ENCODE measurements at regions not wholly inside any gene's neighbourhood (a gene's known extent, or its start where the extent isn't known, plus 50 kb on each side); places are given as distances from the start of the nearest gene placed in this dataset.

GRCh38 chr14:34097644-34098043 lies 146.8 kb upstream of the EGLN3 start:
- no peak for DNase-seq (ENCODE audit: low spot score)
- H3K4me1 ChIP-seq = peaks cover 0 to 4% of the 10 kb centered on the region in 2 donors
- no peaks in the 10 kb centered on the region for H3K27me3 ChIP-seq
- H3K36me3 ChIP-seq = no peaks in the 10 kb centered on the region
- no peaks in the 10 kb centered on the region for H3K9me3 ChIP-seq
- H3K4me3 ChIP-seq = no peak overlapping the region
- no peak overlapping the region for H3K27ac ChIP-seq
- TF ChIP-seq, protein P1, sequence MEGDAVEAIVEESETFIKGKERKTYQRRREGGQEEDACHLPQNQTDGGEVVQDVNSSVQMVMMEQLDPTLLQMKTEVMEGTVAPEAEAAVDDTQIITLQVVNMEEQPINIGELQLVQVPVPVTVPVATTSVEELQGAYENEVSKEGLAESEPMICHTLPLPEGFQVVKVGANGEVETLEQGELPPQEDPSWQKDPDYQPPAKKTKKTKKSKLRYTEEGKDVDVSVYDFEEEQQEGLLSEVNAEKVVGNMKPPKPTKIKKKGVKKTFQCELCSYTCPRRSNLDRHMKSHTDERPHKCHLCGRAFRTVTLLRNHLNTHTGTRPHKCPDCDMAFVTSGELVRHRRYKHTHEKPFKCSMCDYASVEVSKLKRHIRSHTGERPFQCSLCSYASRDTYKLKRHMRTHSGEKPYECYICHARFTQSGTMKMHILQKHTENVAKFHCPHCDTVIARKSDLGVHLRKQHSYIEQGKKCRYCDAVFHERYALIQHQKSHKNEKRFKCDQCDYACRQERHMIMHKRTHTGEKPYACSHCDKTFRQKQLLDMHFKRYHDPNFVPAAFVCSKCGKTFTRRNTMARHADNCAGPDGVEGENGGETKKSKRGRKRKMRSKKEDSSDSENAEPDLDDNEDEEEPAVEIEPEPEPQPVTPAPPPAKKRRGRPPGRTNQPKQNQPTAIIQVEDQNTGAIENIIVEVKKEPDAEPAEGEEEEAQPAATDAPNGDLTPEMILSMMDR (IDR thresholded peaks at IDR 0.05) = no peak

GRCh38 chr14:34094384-34094783 lies 143.5 kb upstream of the EGLN3 start:
- H3K27ac ChIP-seq = no peak overlapping the region
- H3K4me3 ChIP-seq = no peak overlapping the region
- H3K4me1 ChIP-seq = peaks cover 0 to 4% of the 10 kb centered on the region in 2 donors
- TF ChIP-seq, protein P1 (IDR thresholded peaks at IDR 0.05) = no peak
- H3K27me3 ChIP-seq = no peaks in the 10 kb centered on the region
- DNase-seq (ENCODE audit: low spot score) = no peak
- H3K36me3 ChIP-seq = no peaks in the 10 kb centered on the region
- no peaks in the 10 kb centered on the region for H3K9me3 ChIP-seq

- no peak for DNase-seq (ENCODE audit: low spot score)
- Histone ChIP-seq H3K9me3 (no peaks in the 10 kb centered on the region), H3K27me3 (no peaks in the 10 kb centered on the region), H3K4me3 (no peak overlapping the region), H3K36me3 (no peaks in the 10 kb centered on the region), H3K4me1 (peaks cover 0 to 4% of the 10 kb centered on the region in 2 donors), H3K27ac (no peak overlapping the region)
- TF ChIP-seq, protein P1 (IDR thresholded peaks at IDR 0.05) = no peak
Observed at GRCh38 chr14:34093883-34094282, 143.0 kb upstream of the EGLN3 start.

- Histone ChIP-seq H3K9me3 (peaks cover 0 to 4% of the 10 kb centered on the region in 2 donors), H3K4me1 (no peaks in the 10 kb centered on the region), H3K36me3 (no peaks in the 10 kb centered on the region), H3K27me3 (no peaks in the 10 kb centered on the region), H3K27ac (no peak overlapping the region), H3K4me3 (no peak overlapping the region)
- TF ChIP-seq, protein P1 (IDR thresholded peaks at IDR 0.05) = no peak
- DNase-seq (ENCODE audit: low spot score) = no peak
Observed at GRCh38 chr14:34090451-34090850, 139.6 kb upstream of the EGLN3 start.

DNA sequence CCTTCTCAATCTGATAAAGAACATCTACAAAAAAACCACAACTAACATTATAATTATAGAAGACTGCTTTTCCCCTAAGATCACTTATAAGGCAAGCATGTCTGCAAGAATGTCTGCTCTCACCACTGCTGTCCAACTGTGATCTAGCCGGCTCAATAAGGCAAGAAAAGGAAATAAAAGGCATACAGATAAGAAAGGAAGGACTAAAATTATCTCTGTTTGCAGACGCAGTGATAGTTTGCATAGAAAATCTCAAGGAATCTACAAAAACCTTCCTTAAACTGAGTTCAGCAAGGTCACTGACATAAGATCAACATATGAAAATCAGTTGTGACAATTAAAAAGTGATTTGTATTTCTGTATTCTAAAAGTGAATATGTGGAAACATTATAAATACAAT lies 138.0 kb upstream of the EGLN3 start:
- H3K4me1 ChIP-seq = no peaks in the 10 kb centered on the region
- peaks cover 0 to 4% of the 10 kb centered on the region in 2 donors for H3K9me3 ChIP-seq
- no peaks in the 10 kb centered on the region for H3K36me3 ChIP-seq
- H3K27me3 ChIP-seq = no peaks in the 10 kb centered on the region
- no peak overlapping the region for H3K27ac ChIP-seq
- no peak for DNase-seq (ENCODE audit: low spot score)
- TF ChIP-seq, protein P1 (IDR thresholded peaks at IDR 0.05) = no peak
- no peak overlapping the region for H3K4me3 ChIP-seq

DNA sequence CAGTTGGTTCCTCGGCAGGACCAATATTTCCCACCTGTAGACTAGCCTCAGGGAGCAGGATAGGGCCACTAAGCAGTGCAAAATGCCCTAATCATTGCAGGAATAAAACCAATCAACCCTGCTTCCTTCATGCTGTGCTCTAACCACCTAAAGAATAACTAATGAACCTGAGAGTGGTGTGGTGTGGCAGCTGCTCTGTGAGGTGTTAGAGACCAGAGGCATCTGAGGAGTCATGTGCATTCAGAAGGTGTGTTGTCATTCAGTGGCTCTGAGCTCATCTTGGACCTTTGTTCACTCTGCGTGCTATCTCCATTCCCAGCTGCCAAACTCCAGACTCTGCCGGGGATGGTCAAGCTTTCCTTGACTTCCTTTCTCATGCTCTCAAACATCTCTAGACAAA lies 136.7 kb upstream of the EGLN3 start:
- DNase-seq (ENCODE audit: low spot score) = no peak
- peaks cover 0 to 4% of the 10 kb centered on the region in 2 donors for H3K9me3 ChIP-seq
- TF ChIP-seq, protein P1 (IDR thresholded peaks at IDR 0.05) = no peak

More for the DNA sequence above, 136.7 kb upstream of the EGLN3 start:
- no peak overlapping the region for H3K27ac ChIP-seq
- H3K4me1 ChIP-seq = peaks cover 0 to 2% of the 10 kb centered on the region in 2 donors
- no peaks in the 10 kb centered on the region for H3K36me3 ChIP-seq
- no peak overlapping the region for H3K4me3 ChIP-seq
- H3K27me3 ChIP-seq = no peaks in the 10 kb centered on the region
